Stromal cell of bone marrow (primary cell): ENCODE measurements at regions not wholly inside any gene's neighbourhood (a gene's known extent, or its start where the extent isn't known, plus 50 kb on each side); places are given as distances from the start of the nearest gene placed in this dataset.

Experiments used
- DNase-seq: peaks from one replicate; pipeline ENCODE4 v3.0.0-alpha.2; 2012; ENCODE audit warnings: low read depth

DNA sequence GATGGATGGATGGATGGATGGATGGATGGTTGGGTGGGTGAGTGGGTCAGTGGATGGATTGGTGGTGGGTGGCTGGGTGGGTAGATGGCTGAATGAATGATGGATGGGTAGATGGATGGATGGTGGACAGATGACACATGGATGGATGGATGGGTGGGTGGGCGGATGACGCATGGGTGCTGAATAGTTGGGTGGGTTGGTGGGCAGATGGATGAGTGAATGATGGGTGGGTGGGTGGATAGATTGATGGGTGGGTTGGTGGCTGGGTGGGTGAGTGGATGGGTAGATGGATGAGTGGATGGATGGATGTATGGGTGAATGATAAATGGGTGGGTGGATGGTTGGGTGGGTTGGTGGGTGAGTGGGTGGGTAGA is 69.9 kb upstream of the NKX1-1 start:
- no peak for DNase-seq

DNA sequence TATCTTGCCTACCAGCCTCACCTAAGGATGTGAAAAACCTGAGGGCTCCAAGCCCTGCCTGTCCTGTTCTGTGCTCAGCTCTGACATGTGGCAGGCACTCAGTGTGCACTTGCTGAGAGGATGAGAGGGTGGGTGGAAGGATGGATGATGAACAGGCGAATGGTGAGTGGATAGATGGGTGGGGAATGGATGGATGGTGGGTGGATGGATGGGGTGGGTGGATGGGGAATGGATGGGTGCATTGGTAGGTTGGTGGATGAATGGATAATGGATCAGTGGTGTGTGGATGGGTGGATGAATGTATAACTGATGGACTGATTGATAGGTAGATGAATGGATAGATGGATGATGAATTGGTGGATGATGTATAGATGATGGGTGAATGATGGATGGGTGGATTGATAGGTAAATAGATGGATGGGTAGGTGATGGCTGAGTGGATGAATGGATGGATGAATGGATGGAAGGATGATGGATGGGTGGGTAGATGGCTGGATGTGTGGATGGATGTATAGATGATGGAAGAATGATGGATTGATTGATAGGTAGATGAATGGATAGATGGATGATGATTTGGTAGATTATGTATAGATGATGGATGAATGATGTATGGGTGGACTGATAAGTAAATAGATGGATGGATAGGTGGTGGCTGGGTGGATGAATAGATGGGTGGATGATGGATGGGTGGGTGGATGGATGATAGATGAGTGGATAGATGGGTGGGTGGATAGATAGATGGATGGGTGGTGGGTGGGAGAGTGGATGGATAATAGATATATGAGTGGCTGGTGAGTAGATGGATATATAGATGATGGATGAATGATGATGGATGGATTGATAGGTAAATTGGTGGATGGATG is 69.3 kb upstream of the NKX1-1 start:
- DNase-seq: no peak

DNA sequence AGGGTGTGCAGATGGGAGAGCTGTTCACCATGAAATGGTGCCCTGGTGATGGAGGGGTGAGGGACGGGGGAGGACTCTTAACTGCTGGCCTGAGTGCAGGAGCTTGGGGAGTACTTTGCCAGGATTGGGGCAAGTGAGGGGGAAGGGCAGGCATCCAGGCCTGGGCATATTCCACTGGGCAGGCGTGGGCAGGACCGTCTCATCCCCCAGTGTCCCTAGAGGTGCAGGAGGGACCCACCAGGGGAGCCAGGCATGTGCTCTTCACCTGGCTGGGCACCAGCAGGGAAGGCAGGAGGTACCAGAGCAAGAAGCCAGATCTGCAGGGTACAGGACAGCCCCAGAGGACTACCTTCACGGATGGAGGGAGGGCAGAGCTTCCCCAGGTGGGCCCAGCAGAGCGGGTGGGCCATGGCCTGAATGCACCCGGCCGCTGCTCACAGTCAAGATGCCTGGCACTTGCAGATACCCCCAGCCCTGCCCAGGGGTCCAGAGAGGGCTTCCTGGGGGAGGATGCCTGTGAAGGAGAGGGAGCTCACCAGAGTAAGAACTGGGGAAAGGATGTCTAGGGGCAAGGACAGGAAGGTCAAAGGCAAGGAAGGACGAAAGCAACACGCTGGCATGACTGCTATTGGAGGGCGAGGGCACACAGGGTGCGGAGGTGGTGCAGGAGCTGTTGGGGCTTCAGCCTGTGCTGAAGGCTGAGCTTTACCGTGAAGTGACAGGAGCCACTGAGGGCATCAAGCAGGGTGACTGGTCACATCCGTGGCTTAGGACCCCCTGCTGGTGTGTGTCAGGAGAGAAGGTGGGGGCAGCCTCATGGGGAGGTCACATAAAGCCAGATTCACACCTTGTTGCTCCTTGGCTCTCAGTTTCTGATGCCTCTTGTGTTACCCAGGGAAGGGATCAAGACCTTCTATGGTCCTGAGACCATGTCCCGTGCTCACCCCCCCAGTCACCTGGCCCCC is 68.2 kb upstream of the NKX1-1 start:
- no peak for DNase-seq

DNA sequence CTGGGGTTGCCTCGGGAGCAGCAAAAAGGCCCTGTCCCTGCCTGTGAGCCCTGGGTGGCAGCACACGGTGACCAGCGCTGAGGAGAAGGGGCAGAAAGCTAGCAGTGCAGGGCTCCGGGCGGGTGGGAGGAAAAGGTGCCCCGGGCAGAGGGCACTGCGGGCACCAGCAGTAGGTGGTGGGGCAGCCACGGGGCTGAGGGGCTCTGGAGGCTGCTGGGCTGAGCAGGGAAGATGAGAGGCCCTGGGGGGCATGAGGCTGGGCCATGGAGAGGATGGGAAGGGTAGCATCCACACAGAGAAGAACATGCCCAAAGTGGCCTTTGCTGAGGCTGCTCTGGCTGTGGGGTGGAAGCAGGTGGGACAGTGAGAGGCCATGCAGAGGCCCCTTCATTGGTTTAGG is 67.5 kb upstream of the NKX1-1 start:
- DNase-seq: no peak

DNA sequence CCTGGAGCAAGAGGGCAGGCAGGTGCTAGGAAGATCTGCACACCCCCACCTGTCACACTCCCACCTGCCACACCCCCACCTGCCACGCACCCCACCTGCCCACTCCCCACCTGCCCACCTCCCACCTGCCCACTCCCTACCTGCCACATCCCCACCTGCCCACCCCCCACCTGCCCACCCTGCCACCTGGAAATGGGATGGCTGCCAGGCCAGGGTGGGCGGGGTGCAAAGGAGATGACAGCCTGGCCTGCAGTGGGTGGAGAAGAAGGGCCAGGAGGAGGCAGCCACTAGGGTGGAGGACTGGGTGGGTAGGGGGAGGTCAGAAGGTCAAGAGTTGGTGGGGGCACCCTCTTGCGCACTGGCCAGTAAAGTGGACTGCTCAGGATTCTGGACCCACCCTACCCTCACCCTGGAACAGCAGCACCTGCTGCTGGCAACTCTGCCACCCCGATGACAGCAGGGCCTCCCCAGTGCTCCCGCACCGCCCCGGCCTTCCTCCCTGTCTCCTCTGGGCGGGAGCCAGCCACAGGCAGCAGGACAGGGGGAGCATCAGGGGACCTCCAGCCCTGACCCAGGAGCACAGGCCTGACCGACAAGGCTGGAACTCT is 66.8 kb upstream of the NKX1-1 start:
- no peak for DNase-seq

DNA sequence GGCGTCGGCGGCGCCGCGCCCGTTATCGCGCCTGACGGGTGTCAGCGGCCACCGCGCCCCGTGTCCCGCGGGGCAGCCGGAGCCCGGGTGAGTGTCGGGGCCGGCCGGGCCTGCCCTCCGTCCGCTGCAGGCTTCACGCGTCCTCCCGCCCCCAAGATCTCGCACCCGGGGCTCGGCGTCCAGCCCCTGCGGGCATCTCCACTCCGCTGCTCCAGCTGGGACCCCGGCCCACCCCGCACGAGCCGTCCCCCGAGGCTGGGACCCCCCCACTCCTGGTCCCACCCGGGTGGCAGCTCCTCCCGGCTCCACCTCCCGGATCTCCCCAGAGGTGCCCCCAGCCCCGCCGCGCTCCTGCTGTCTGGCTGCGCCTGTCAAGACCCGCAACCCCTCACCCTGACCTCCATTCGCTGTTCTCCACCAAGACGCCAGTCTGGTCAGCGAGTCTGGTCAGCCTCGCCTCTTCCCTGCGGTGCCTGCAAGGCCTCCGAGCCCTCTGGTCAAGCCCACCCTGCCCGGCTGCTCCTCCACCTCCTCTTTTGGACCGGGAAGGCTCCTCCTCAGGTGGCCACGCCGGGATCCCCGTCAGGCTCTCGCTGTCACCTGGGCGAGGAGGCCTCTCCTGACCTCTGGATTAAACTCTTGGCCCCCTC is 66.0 kb upstream of the NKX1-1 start:
- DNase-seq: no peak

DNA sequence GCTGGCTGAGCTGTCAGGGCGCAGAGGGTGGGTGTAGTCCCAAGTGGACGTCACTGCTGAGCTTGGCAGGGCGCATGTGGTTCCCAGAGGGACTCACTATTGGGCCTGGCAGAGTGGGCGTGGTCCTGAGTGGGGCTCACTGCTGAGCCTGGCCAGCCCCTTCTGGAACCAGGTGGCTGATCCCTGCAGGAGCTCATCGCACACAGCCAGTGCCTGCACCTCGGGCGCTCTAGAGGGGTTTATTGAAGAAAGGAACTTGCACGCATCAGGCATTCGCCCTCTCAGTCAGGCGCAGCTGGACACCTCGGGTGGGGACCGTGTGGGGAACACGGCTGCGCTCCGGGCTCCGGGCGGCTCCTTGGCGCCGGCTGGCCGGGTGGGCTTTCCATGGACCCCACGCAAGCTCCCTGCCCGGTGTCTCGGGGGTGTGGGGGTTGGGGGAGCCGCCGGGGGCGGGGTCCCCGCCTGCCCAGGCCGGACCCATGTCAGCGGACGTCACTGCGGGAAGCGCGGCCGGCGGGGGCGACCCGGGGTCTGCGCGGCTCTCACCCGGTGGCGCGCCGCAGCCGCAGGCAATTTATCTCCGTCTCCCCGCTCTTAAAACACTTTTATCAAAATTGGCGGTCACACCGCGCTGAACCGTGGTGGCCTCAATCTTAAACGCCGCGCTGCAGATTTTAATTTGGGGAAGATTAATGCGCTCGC is 65.4 kb upstream of the NKX1-1 start:
- DNase-seq: no peak

DNA sequence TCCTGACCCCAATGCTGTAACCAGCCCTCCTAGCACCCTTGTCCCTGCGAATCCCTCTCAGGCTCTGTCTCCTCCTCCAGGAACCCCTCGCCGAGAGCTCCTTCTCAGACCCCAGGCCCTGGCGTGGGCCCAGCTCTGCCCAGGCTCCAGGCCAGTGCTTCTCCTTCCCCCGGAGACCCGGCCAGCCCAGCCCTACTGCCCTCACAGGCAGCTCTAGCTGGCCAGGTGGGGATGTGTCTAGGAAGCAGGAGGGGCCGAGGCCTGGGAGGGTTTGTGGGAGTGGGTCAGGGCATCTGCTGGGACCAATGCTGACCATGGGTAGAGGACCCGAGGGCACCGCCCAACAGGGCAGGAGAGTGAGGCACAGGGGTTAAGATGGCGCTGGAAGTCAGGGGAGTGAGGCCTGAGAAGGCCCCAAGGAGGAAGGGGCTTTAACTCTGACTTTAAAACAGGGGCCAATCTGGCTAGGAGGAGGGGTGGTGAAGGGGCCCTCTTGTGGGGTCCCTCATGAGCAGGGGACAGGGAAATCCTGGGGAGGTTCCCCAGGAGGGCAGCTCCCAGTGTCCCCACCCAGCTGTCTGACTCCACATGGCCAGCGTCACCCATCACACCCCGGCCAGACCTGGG is 64.7 kb upstream of the NKX1-1 start:
- no peak for DNase-seq

DNA sequence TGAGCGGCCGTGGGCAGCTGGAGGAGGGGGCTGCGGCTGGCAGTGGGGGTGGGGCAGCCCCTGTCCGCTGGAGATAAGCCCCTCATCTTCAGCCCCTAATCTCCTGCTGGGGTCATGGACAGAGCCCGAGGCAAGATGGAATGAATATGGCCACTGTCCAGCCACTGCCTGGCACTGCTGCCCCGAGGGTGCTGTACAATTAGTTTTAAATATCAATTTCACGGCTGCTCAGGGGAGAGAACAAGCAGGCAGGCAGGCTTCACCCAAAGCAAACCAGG is 64.1 kb upstream of the NKX1-1 start:
- no peak for DNase-seq

DNA sequence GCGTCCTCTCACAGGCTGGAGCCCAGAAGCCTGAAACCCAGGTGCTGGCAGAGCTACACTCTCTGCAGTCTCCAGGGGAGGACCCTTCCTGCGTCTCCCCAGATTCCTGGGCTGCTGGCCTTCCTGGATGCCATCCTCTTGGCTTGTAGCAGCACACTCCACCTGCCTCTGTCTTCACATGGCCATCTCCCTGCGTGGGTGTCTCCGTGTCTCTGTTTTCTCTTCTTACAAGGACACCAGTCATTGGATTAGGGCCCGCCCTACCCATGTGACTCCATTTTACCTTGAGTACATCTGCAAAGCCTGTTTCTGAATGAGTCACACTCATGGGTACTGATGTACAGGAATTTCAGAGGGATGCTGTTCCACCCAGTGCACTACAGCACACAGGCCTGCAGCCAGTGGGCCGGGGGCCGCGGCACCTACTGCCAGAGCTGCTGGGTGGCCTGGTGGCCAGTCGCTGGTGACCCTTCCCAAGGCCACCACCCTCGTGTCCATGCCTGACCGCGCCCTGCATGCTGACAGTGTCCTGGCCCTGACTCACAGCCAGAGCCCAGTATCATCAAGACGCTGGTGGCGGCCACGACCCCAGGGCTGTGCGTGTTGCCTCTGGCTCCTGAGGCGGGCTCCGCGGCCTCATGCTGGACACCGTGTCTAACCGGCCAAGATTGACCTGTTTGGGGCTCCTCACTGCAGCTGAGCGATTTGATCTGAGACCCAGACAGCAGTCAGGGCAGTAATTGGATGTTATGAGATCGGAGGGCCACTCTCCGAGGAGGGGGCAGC is 63.6 kb upstream of the NKX1-1 start:
- DNase-seq: no peak

DNA sequence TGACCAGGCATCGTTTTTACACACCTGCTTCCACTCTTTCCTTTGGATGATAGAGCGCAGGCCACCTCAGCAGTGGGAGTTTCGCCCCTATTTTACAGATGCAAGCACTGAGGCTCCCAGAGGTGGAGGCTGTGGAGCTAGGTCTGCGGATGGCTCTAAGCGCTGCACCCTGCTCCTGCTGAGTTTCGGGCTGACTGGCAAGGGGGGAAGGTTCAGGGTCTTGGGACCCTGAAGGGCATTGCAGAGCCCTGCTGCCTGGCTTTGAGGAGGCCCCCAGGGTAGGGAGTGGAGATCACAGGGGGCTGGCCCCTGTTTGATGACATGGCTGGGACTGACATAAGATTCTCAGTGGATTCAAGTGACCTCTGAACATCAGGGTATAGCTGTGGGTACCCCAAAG is 62.8 kb upstream of the NKX1-1 start:
- DNase-seq: no peak

DNA sequence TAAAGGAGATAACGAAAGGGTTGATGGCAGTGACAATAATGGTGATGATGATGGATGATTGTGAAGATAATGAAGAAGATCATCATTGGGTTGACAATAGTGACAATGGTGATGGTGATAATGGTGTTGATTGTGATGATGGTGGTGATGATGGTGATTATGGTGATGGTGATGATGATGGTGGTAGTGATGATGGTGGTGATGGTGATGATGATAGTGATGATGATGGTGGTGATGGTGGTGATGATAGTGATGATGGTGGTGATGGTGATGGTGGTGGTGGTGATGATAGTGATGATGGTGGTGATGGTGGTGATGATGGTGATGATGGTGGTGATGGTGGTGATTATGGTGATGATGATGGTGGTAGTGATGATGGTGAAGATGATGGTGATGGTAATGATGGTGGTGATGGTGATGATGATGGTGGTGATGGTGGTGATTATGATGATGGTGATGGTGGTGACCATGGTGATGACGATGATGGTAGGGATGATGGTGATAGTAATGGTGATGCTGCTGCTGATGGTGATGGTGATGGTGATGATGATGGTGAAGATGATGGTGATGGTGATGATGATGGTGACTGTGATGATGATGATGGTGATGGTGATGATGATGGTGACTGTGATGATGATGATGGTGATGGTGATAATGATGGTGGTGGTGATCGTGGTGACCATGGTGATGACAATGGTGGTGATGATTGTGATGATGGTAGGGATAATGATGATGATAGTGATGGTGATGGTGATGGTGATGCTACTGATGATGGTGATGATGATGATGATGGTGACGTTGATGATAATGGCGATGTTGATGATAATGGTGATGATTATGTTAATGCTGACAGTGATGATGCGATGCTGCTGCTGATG is 61.6 kb upstream of the NKX1-1 start:
- DNase-seq: no peak

DNA sequence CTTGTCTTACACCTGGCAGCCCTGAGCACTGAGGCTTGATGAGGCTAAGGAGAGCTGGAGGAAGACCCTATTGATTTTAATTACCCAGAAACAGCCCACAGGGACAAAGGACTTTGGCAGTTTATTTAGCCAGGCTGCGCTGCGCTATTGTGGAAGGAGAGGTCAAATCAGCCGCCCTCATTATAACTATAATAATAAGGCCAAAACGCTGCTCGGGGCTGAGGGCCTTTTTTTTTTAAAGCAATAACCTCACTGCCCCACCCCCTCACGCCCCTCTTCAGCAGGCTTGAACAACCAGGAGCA is 60.6 kb upstream of the NKX1-1 start:
- no peak for DNase-seq

DNA sequence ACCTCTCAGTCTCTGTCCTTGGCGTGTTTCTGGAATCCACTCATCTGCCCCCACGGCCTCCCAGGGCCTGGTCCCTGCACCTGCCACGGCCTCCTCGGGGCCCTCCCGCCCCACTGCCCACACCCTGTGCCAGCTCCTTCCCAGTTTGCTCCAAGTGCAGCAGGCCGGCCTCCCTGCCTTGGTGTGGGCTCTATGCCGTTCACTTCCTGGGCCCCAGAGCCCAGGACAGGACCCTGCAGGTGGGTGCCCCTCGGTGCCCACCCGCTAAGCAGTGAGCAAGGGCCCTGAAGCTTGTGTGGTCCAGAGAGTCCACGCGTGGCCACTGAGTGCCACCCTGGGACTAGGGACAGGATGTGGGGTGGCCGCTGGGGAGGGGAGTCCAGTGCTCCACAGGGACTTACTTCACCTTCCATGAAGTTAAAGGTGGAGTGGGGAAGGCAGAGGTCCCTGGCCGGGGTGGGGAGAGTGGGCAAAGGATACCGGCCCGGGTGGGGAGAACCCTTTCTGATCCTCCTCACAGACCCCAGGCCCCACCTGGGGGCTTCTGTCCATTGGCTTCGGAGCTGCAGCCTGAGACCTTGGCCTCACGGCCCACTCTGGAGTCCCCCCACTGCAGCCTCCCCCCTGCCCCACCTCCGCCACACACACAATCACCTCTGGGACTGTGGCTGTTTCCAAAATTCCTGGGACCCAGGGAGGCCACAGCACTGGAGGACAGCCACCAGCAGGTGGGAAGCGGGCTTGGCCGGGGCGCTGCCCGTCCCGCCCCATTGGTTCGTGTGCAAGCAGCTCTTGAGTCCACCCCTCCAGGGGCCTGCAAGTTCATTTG is 60.0 kb upstream of the NKX1-1 start:
- DNase-seq: no peak

DNA sequence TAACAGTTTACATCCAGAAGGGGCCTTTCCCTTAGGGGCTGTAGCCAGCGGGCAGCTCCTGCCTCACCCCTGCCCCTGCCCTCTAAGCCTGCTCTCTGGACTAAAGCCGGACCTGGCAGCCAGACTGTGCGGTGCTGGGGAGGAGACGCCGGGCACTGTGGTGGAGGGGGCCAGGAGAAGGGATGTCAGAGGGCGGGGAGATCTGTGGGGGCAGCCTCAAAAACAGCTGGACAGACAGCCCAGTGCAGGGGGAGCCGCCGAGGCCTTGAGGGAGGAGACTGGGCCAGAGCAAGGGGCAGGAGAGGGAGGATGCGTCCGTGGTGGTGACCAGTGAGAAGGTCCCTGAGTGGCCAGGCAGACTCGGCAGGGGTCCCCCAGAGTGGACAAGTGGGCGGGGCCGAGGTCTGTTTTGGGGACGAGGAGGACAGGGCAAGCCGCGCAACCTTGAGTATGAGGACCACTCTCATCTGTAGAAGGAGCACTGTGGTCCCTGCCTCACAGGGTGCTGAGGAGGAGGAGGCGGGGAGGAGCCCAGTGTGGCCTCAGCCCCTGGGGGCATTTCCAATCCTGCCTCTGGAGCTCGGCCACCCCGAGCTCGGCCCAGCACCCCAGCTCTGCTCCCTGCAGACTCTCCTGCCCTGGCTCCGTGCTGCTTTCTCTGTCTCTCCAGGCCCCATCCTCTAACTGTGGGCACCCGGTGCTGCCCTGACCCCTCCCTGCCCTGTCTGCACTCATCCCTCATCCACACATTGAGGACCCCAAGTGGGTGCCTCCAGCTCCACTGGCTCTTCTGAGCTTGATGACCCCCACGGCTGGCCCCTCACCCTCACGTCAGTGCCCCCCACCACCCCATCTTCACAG is 59.2 kb upstream of the NKX1-1 start:
- DNase-seq: no peak

DNA sequence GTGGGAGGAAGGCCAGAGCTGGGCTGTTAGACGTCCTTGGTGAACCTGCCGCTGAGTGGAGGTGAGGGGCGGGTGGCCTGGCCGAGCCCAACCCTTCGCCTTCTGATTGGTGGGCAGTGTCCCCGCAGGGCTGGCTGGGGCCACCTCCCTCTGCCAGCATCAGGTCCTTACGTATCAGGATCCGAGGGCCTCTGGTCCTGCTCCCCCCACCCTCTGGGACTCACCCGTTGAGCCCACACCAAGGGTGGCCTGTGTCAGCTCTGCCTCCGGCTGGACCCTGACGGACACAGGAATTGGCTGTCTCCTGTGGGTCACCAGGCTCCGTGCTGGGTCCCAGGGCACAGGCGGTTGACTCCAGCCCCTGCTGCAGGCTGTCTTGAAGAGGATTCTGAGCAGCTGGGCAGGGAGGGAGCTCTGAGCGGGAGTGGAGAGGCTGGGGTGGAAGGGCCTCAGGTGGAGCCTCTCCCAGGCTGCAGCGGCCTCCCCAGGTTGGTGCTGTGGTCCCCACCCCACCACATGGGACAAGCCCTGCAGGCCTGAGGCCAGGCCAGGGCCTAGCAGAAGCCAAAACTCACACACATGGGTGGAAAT is 58.4 kb upstream of the NKX1-1 start:
- DNase-seq: no peak

DNA sequence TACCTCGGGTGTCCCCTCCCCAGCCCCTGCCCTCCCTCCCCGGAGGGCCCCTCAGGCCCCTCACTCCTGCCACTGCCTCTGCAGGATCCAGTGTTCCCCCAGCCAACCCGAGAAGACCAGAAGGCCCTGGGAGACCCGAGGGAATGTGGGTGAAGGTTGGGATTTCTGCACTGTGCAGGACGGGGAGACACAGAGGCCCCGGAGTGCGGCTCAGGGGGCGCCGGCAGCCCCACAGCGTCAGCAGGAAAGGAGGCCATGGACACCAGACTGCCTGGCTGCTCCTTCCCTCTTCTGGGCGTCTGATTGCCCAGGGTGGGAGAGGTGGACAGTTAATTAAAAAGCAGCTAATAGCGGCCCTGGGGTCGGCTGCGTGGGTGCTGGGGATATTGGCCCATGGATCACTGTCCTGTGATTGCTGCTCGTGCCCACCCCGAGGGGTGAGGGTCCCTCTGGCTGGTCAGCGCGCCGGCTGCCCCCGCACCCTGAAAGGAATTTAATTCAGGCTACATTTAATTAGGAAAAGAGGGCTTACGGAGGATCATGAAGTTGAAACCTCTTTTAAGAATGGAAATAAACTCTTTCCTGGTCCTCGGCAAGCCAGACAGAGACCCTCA is 57.8 kb upstream of the NKX1-1 start:
- DNase-seq: no peak
